OCI-LY3 (cell line): ENCODE measurements at regions not wholly inside any gene's neighbourhood (a gene's known extent, or its start where the extent isn't known, plus 50 kb on each side); places are given as distances from the start of the nearest gene placed in this dataset.

Source experiments
- H2AFZ ChIP-seq: fragments of 200-600, 300-600 bp; shearing (Covaris generic); 2 replicates; pipeline ENCODE4 v1.6.0; 2014; ENCODE audit warnings: antibody characterized with exemption, low read depth, low read length
- H3K27ac ChIP-seq: fragments of 200-600, 300-600 bp; sonication (generic); 2 replicates; pipeline ENCODE4 v1.5.1; 2014; ENCODE audit warnings: mild to moderate bottlenecking, low read length, moderate library complexity, mixed read lengths
- H3K27me3 ChIP-seq: fragments of 200-600, 300-600 bp; sonication (generic); 2 replicates; pipeline ENCODE4 v1.6.1; 2014; ENCODE audit warnings: low read depth, low read length, mixed read lengths
- H3K36me3 ChIP-seq: fragments of 200-600, 300-600 bp; sonication (generic); replicated peaks from 2 replicates; pipeline ENCODE3; 2014; ENCODE audit warnings: low read depth, low read length, mixed read lengths
- H3K4me1 ChIP-seq: fragments of 300-600, 200-600 bp; sonication (generic); 2 replicates; pipeline ENCODE4 v1.6.1; 2014; ENCODE audit warnings: low read length, mixed read lengths
- H3K4me2 ChIP-seq: fragments of 200-600, 300-600 bp; sonication (generic); 2 replicates; pipeline ENCODE4 v1.6.1; 2014; ENCODE audit warnings: low read length, mixed read lengths
- H3K4me3 ChIP-seq: fragments of 300-600, 200-600 bp; sonication (generic); 2 replicates; pipeline ENCODE4 v1.5.1; 2014; ENCODE audit warnings: antibody characterized with exemption, mild to moderate bottlenecking, low read length, moderate library complexity
- H3K79me2 ChIP-seq: fragments of 300-600, 200-600 bp; shearing (Covaris generic); 2 replicates; pipeline ENCODE4 v1.6.1; 2014; ENCODE audit warnings: mild to moderate bottlenecking, low read length, mixed read lengths
- H3K9ac ChIP-seq: fragments of 300-600, 200-600 bp; shearing (Covaris generic); 2 replicates; pipeline ENCODE4 v1.6.0; 2014; ENCODE audit warnings: mild to moderate bottlenecking, low read length, moderate library complexity
- H3K9me3 ChIP-seq: fragments of 200-600, 300-600 bp; shearing (Covaris generic); 2 replicates; pipeline ENCODE4 v1.6.1; 2014; ENCODE audit warnings: low read length, mixed read lengths; ENCODE audit not compliant: insufficient read depth
- H4K20me1 ChIP-seq: fragments of 200-600, 300-600 bp; sonication (generic); 2 replicates; pipeline ENCODE4 v1.6.1; 2016; ENCODE audit warnings: low read length, mixed read lengths; ENCODE audit not compliant: insufficient read depth
- EZH2phosphoT487 ChIP-seq: fragments of 200-600 bp; shearing (Covaris generic); IDR thresholded peaks from 2 replicates; pipeline ENCODE4 v1.6.1; 2018; ENCODE audit warnings: antibody characterized with exemption, mixed run types, low read depth
- TF ChIP-seq, protein P1 (sequence below): fragments of 200-600, 300-600 bp; sonication (generic); IDR thresholded peaks from 2 replicates; pipeline ENCODE4 v1.5.1; 2014; ENCODE audit warnings: antibody characterized with exemption, low read length, low read depth

DNA sequence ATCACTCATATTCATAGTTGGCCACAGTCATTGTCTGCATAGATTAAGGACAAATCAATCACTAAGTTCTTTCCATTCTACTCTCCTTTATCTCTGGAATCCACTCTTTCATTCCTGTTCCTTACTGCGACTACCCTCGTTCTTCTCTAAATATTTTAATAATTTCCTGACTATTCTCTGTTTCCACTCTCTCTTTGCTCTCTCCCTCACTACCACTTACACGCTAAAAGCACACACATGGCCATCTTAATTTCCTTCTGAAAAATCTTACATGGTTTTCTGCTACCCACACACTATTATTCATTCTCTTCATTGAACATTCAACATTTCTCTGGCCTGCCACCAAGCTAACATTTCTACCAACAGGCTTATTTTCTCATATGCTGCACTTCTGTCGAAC lies 279.6 kb upstream of the PLSCR5 start:
- H3K36me3 ChIP-seq, result no peaks in the 10 kb centered on the region

DNA sequence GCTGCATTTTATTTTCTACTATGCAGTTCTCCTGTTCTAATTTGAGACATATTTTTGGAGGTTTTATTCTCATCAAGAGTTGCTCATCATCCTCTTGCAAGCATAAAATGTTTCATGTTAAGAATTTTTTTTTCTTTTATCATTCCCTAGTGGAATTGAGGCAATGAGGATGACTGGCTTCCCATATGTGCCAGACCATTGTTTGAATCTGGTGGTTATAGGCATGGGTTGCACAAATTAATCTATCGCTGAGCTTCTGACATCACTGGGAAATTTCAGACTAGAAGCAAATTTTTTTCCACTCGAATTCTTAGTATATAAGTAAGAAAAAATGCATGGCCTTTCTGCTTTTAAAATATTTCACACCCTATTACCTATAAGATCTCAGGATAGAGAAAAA lies 279.1 kb upstream of the PLSCR5 start:
- H2AFZ ChIP-seq, result no peak overlapping the region
- no peak for TF ChIP-seq EZH2phosphoT487
- TF ChIP-seq, protein P1, sequence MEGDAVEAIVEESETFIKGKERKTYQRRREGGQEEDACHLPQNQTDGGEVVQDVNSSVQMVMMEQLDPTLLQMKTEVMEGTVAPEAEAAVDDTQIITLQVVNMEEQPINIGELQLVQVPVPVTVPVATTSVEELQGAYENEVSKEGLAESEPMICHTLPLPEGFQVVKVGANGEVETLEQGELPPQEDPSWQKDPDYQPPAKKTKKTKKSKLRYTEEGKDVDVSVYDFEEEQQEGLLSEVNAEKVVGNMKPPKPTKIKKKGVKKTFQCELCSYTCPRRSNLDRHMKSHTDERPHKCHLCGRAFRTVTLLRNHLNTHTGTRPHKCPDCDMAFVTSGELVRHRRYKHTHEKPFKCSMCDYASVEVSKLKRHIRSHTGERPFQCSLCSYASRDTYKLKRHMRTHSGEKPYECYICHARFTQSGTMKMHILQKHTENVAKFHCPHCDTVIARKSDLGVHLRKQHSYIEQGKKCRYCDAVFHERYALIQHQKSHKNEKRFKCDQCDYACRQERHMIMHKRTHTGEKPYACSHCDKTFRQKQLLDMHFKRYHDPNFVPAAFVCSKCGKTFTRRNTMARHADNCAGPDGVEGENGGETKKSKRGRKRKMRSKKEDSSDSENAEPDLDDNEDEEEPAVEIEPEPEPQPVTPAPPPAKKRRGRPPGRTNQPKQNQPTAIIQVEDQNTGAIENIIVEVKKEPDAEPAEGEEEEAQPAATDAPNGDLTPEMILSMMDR, result no peak
- no peak overlapping the region for H3K27ac ChIP-seq
- H3K4me3 ChIP-seq, result no peak overlapping the region
- no peaks in the 10 kb centered on the region for H4K20me1 ChIP-seq
- no peaks in the 10 kb centered on the region for H3K79me2 ChIP-seq
- no peak overlapping the region for H3K9ac ChIP-seq
- no peaks in the 10 kb centered on the region for H3K36me3 ChIP-seq
- H3K9me3 ChIP-seq, result no peaks in the 10 kb centered on the region
- H3K27me3 ChIP-seq, result no peaks in the 10 kb centered on the region
- no peak overlapping the region for H3K4me2 ChIP-seq
- peaks cover 22% of the 10 kb centered on the region for H3K4me1 ChIP-seq

More for the DNA sequence above, 279.6 kb upstream of the PLSCR5 start:
- TF ChIP-seq, protein P1, result no peak
- no peak for TF ChIP-seq EZH2phosphoT487
- H3K27ac ChIP-seq, result no peak overlapping the region
- H2AFZ ChIP-seq, result no peak overlapping the region
- H3K27me3 ChIP-seq, result no peaks in the 10 kb centered on the region
- no peaks in the 10 kb centered on the region for H4K20me1 ChIP-seq
- H3K4me1 ChIP-seq, result peaks cover 22% of the 10 kb centered on the region
- H3K9ac ChIP-seq, result no peak overlapping the region
- H3K9me3 ChIP-seq, result no peaks in the 10 kb centered on the region
- no peaks in the 10 kb centered on the region for H3K79me2 ChIP-seq
- no peak overlapping the region for H3K4me3 ChIP-seq
- no peak overlapping the region for H3K4me2 ChIP-seq

DNA sequence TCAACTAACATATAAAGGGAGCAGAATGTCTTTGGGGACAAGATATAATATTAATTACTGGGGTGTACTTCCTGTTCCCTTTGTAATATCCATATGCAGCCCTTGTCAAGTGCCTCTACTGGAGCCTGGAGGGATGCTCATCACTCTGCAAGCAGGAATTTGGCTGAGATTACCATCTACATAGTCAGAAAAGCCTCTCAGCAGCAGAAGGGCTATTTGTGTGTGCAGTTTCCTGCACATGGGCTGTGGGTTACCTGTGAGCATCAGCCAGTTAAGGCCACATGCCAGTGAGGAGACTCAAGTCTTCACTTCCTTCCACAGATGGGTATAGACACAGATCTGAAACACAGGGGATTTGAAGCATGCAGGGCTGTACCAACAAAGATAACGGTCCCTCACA lies 278.1 kb upstream of the PLSCR5 start:
- H3K27ac ChIP-seq, result no peak overlapping the region
- H3K36me3 ChIP-seq, result no peaks in the 10 kb centered on the region
- no peaks in the 10 kb centered on the region for H3K9me3 ChIP-seq
- H3K79me2 ChIP-seq, result no peaks in the 10 kb centered on the region
- H3K27me3 ChIP-seq, result no peaks in the 10 kb centered on the region
- H3K4me2 ChIP-seq, result peak overlapping the region; percentile 32
- H4K20me1 ChIP-seq, result no peaks in the 10 kb centered on the region
- peak overlapping the region; percentile 50 for H2AFZ ChIP-seq
- peaks cover 22% of the 10 kb centered on the region for H3K4me1 ChIP-seq
- H3K9ac ChIP-seq, result no peak overlapping the region
- TF ChIP-seq EZH2phosphoT487, result no peak
- TF ChIP-seq, protein P1, result no peak
- no peak overlapping the region for H3K4me3 ChIP-seq

DNA sequence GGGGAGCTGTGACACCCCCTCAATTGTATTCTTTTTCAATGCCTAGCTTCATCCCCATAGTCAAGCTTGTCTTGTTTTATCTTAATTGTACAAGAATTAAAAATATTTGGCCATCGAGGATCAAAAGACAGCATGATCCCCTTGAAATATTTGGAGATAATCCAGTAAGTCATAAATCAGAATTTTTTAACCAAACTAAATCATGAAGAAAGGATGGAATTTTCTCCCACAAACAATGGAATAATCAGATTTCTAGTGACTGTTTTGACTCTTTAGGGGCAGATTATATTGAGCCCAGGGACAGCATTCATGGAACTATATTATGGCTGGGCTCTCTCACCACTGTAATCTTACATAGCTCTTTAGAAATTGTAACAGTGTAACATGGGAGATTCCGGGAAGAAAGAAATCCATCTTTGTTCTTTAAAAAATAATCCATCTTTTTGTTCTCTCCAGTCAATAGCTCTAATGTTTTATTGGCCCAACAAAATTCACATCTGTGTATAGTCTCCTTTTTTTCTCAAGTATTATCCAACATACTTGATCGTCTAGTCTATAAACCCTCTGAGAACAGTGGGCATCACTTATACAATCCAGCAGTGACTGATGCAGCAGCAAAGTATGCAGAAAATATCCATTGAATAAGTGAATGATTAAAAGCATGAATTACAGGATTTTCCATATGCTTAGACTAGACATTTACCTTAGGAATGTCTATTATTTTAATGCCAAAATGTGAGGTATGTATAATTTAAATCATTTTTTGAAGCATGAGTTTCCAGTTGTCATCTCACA lies 277.0 kb upstream of the PLSCR5 start:
- H2AFZ ChIP-seq, result no peak overlapping the region
- TF ChIP-seq EZH2phosphoT487, result no peak
- TF ChIP-seq, protein P1, result no peak
- no peaks in the 10 kb centered on the region for H3K27me3 ChIP-seq
- H3K9ac ChIP-seq, result no peak overlapping the region
- H3K4me2 ChIP-seq, result peak overlapping the region; percentile 67; the same call in 1 of the 2 replicates
- H3K9me3 ChIP-seq, result no peaks in the 10 kb centered on the region
- no peaks in the 10 kb centered on the region for H3K79me2 ChIP-seq
- no peaks in the 10 kb centered on the region for H3K36me3 ChIP-seq
- peaks cover 22% of the 10 kb centered on the region for H3K4me1 ChIP-seq
- H4K20me1 ChIP-seq, result no peaks in the 10 kb centered on the region
- no peak overlapping the region for H3K4me3 ChIP-seq
- H3K27ac ChIP-seq, result no peak overlapping the region
